Neural progenitor cell (in vitro differentiated cells): ENCODE measurements at regions not wholly inside any gene's neighbourhood (a gene's known extent, or its start where the extent isn't known, plus 50 kb on each side); places are given as distances from the start of the nearest gene placed in this dataset.

ENCODE experiments used
- EZH2 ChIP-seq: fragments of 200-600 bp; sonication (generic); IDR thresholded peaks from 2 replicates; pipeline ENCODE4 v1.6.1; 2017; ENCODE audit warnings: antibody characterized with exemption, mild to moderate bottlenecking, moderate library complexity
- EZH2phosphoT487 ChIP-seq: fragments of 200-600 bp; sonication (generic); IDR thresholded peaks from 2 replicates; pipeline ENCODE4 v1.6.1; 2017; ENCODE audit warnings: antibody characterized with exemption
- TF ChIP-seq, protein P1 (sequence below): fragments of 200-600 bp; sonication (generic); IDR thresholded peaks from 2 replicates; pipeline ENCODE4 v1.5.1; 2017; ENCODE audit warnings: antibody characterized with exemption, mild to moderate bottlenecking

GRCh38 chr7:91455411-91455810 is 191.2 kb downstream of the FZD1 start:
- TF ChIP-seq, protein P1, sequence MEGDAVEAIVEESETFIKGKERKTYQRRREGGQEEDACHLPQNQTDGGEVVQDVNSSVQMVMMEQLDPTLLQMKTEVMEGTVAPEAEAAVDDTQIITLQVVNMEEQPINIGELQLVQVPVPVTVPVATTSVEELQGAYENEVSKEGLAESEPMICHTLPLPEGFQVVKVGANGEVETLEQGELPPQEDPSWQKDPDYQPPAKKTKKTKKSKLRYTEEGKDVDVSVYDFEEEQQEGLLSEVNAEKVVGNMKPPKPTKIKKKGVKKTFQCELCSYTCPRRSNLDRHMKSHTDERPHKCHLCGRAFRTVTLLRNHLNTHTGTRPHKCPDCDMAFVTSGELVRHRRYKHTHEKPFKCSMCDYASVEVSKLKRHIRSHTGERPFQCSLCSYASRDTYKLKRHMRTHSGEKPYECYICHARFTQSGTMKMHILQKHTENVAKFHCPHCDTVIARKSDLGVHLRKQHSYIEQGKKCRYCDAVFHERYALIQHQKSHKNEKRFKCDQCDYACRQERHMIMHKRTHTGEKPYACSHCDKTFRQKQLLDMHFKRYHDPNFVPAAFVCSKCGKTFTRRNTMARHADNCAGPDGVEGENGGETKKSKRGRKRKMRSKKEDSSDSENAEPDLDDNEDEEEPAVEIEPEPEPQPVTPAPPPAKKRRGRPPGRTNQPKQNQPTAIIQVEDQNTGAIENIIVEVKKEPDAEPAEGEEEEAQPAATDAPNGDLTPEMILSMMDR: no peak
- TF ChIP-seq EZH2: no peak
- TF ChIP-seq EZH2phosphoT487: no peak
